Endothelial cell of umbilical vein (primary cell): ENCODE measurements at regions not wholly inside any gene's neighbourhood (a gene's known extent, or its start where the extent isn't known, plus 50 kb on each side); places are given as distances from the start of the nearest gene placed in this dataset.

Experiments used
- CTCF ChIP-seq, 2 donors: IDR thresholded peaks; 1 replicate in 1 of 2; 2 replicates in 1 of 2; pipeline ENCODE4 v1.5.1; 2011; ENCODE audit warnings: low read length in 2 of 2, mild to moderate bottlenecking in 2 of 2, moderate library complexity in 2 of 2, control low read depth in 1 of 2, inconsistent platforms in 1 of 2, low read depth in 1 of 2; ENCODE audit not compliant: insufficient read depth in 1 of 2; ENCODE audit errors: extremely low read depth in 1 of 2
- EZH2 ChIP-seq: IDR thresholded peaks from 2 replicates; pipeline ENCODE4 v1.6.1; 2012; ENCODE audit warnings: borderline replicate concordance, low read depth, mild to moderate bottlenecking, moderate library complexity, low read length, inconsistent platforms; ENCODE audit not compliant: severe bottlenecking
- POLR2A ChIP-seq: IDR thresholded peaks from 2 replicates; pipeline ENCODE4 v1.6.1; 2012; ENCODE audit warnings: low read depth, mild to moderate bottlenecking, control low read depth, low read length
- POLR2AphosphoS5 ChIP-seq: IDR thresholded peaks from 2 replicates; pipeline ENCODE4 v1.6.1; 2012; ENCODE audit warnings: low read depth, mild to moderate bottlenecking, control low read depth, low read length, moderate library complexity; ENCODE audit not compliant: insufficient read depth

GRCh38 chr13:111614613-111615012, 294.2 kb downstream of the TEX29 start:
- TF ChIP-seq CTCF (IDR thresholded peaks at IDR 0.05; ENCODE audit: extremely low read depth in 1 of 2, insufficient read depth in 1 of 2, low read depth in 1 of 2, low read length in 2 of 2) = no peak
- no peak for TF ChIP-seq EZH2
- no peak for TF ChIP-seq POLR2AphosphoS5
- TF ChIP-seq POLR2A = no peak
